Ectodermal cell (in vitro differentiated cells): ENCODE measurements at regions not wholly inside any gene's neighbourhood (a gene's known extent, or its start where the extent isn't known, plus 50 kb on each side); places are given as distances from the start of the nearest gene placed in this dataset.

Experiments
- H3K27ac ChIP-seq: 2 replicates; pipeline ENCODE4 v1.7.0; 2013; ENCODE audit warnings: mild to moderate bottlenecking, low read depth, low read length; ENCODE audit not compliant: insufficient read depth, poor library complexity, severe bottlenecking
- H3K27me3 ChIP-seq: 2 replicates; pipeline ENCODE4 v1.7.0; 2013; ENCODE audit warnings: mild to moderate bottlenecking, low read length; ENCODE audit not compliant: insufficient read depth, control insufficient read depth, poor library complexity, severe bottlenecking
- H3K36me3 ChIP-seq: one replicate; pipeline ENCODE4 v1.7.0; 2013; ENCODE audit warnings: low read length; ENCODE audit not compliant: control insufficient read depth, insufficient read depth
- H3K4me1 ChIP-seq: one replicate; pipeline ENCODE4 v1.7.0; 2013; ENCODE audit warnings: low read length; ENCODE audit not compliant: control insufficient read depth, insufficient read depth
- H3K4me3 ChIP-seq: 2 replicates; pipeline ENCODE4 v1.7.0; 2013; ENCODE audit warnings: low read depth, low read length, control low read depth; ENCODE audit not compliant: insufficient read depth
- H3K9me3 ChIP-seq: 2 replicates; pipeline ENCODE4 v1.7.0; 2013; ENCODE audit warnings: mild to moderate bottlenecking, low read length, moderate library complexity; ENCODE audit not compliant: control insufficient read depth
- WGBS, 2 experiments: methylation state at CpG; one replicate each; pipeline ENCODE4 v1.1.7; 2013; ENCODE audit warnings: missing lambda C conversion rate in 2 of 2; 5-methylcytosine and 5-hydroxymethylcytosine counted together

GRCh38 chr20:39132093-39132492 lies 169.9 kb downstream of the DHX35 start:
- H3K9me3 ChIP-seq = no peaks in the 10 kb centered on the region
- H3K27ac ChIP-seq = no peak overlapping the region
- H3K4me3 ChIP-seq = no peak overlapping the region
- no peaks in the 10 kb centered on the region for H3K36me3 ChIP-seq
- H3K27me3 ChIP-seq = no peaks in the 10 kb centered on the region
- H3K4me1 ChIP-seq = peaks cover 3% of the 10 kb centered on the region

GRCh38 chr20:39130627-39131026 lies 168.5 kb downstream of the DHX35 start:
- Histone ChIP-seq H3K36me3 (no peaks in the 10 kb centered on the region), H3K4me1 (no peaks in the 10 kb centered on the region), H3K27ac (no peak overlapping the region), H3K9me3 (no peaks in the 10 kb centered on the region), H3K4me3 (no peak overlapping the region), H3K27me3 (no peaks in the 10 kb centered on the region)
- WGBS, 2 experiments = 89% methylated on average over 12 of the region's 12 CpGs

GRCh38 chr20:39129523-39129922 lies 167.4 kb downstream of the DHX35 start:
- 91 to 98% methylated on average over 2 of the region's 2 CpGs for whole genome bisulfite sequencing, 2 experiments
- Histone ChIP-seq H3K27ac (no peak overlapping the region), H3K9me3 (no peaks in the 10 kb centered on the region)

GRCh38 chr20:39124064-39124463 lies 161.9 kb downstream of the DHX35 start:
- H3K4me3 ChIP-seq = no peak overlapping the region
- no peak overlapping the region for H3K27ac ChIP-seq
- H3K9me3 ChIP-seq = no peaks in the 10 kb centered on the region
- WGBS, 2 experiments = 95% methylated on average over 7 of the region's 7 CpGs
- no peaks in the 10 kb centered on the region for H3K36me3 ChIP-seq
- H3K27me3 ChIP-seq = no peaks in the 10 kb centered on the region
- peaks cover 10% of the 10 kb centered on the region for H3K4me1 ChIP-seq

More at GRCh38 chr20:39129523-39129922, 167.4 kb downstream of the DHX35 start:
- Histone ChIP-seq H3K36me3 (no peaks in the 10 kb centered on the region), H3K4me1 (no peaks in the 10 kb centered on the region), H3K4me3 (no peak overlapping the region), H3K27me3 (no peaks in the 10 kb centered on the region)

- Histone ChIP-seq H3K9me3 (no peaks in the 10 kb centered on the region), H3K4me3 (no peak overlapping the region), H3K36me3 (no peaks in the 10 kb centered on the region), H3K27me3 (no peaks in the 10 kb centered on the region), H3K4me1 (peaks cover 10% of the 10 kb centered on the region), H3K27ac (no peak overlapping the region)
- 66 to 70% methylated on average over 3 of the region's 3 CpGs for WGBS, 2 experiments
Observed at GRCh38 chr20:39123185-39123557, 161.0 kb downstream of the DHX35 start.

- H3K4me1 ChIP-seq = peaks cover 12% of the 10 kb centered on the region
- H3K9me3 ChIP-seq = no peaks in the 10 kb centered on the region
- no peaks in the 10 kb centered on the region for H3K27me3 ChIP-seq
- no peak overlapping the region for H3K27ac ChIP-seq
- no peaks in the 10 kb centered on the region for H3K36me3 ChIP-seq
- no peak overlapping the region for H3K4me3 ChIP-seq
Observed at GRCh38 chr20:39117491-39117890, 155.3 kb downstream of the DHX35 start.

GRCh38 chr20:39116020-39116419 lies 153.9 kb downstream of the DHX35 start:
- Histone ChIP-seq H3K9me3 (no peaks in the 10 kb centered on the region), H3K36me3 (no peaks in the 10 kb centered on the region), H3K27ac (no peak overlapping the region), H3K27me3 (no peaks in the 10 kb centered on the region), H3K4me3 (no peak overlapping the region), H3K4me1 (peaks cover 5% of the 10 kb centered on the region)
- WGBS, 2 experiments = 83 to 91% methylated on average over 2 of the region's 2 CpGs

DNA sequence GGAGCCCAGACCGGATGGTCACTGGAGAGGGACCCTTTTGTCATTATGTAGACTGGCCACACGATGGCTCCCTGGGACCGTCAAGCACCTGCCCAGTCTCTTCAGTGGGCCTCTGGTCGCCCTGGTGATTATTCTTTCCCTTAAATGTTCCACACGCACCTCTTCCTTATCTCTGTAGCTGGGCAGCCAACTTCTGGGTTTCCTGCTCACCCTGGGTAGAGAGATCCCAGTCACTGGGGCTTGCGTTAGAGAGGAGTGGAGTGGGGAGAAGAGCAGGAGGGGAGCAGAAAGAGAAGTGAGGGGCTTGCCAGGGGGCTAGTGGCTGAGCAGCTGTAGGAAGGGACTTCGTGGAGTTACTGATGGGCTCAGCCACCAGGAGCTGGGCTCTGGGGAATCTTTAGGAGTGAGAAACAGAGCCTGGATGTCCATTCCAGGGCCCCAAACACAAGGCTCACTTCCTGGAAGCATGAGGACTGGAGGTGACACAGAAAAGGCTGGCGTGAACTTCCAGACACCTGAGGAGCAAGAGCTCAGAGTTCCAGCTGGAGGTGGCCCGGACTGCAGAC lies 150.1 kb downstream of the DHX35 start:
- H3K9me3 ChIP-seq = no peaks in the 10 kb centered on the region
- H3K27ac ChIP-seq = no peak overlapping the region
- H3K4me1 ChIP-seq = peaks cover 9% of the 10 kb centered on the region
- 39 to 40% methylated on average over 9 of the region's 9 CpGs for WGBS, 2 experiments
- no peaks in the 10 kb centered on the region for H3K27me3 ChIP-seq
- no peaks in the 10 kb centered on the region for H3K36me3 ChIP-seq
- H3K4me3 ChIP-seq = no peak overlapping the region

GRCh38 chr20:39111359-39112177 lies 149.4 kb downstream of the DHX35 start:
- Histone ChIP-seq H3K9me3 (no peaks in the 10 kb centered on the region), H3K36me3 (no peaks in the 10 kb centered on the region), H3K4me3 (no peak overlapping the region), H3K4me1 (peaks cover 9% of the 10 kb centered on the region), H3K27me3 (no peaks in the 10 kb centered on the region), H3K27ac (no peak overlapping the region)
- 38 to 43% methylated on average over 4 of the region's 4 CpGs for WGBS, 2 experiments

DNA sequence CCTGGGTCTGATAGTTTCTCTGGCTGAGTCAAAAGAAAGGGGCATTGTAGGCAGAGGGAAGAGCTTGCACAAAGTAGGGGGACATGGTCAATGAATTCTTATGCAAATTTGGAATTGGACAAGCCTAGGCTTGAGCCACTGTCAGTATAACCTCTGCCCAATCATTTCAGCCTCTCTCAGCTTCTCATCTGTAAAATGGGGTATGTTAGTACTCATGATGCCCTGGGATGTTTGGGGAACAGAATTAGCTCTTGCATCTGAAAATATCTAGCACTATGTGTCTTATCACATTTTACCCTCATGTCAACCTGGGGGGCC lies 148.6 kb downstream of the DHX35 start:
- no peaks in the 10 kb centered on the region for H3K36me3 ChIP-seq

More for the DNA sequence above, 148.6 kb downstream of the DHX35 start:
- Histone ChIP-seq H3K27ac (no peak overlapping the region), H3K4me3 (no peak overlapping the region), H3K9me3 (no peaks in the 10 kb centered on the region), H3K27me3 (no peaks in the 10 kb centered on the region), H3K4me1 (peaks cover 9% of the 10 kb centered on the region)
